HUES48 (cell line): ENCODE measurements at regions not wholly inside any gene's neighbourhood (a gene's known extent, or its start where the extent isn't known, plus 50 kb on each side); places are given as distances from the start of the nearest gene placed in this dataset.

Source experiments
- H3K27ac ChIP-seq: one replicate; pipeline ENCODE4 v1.7.0; 2013; ENCODE audit warnings: low read depth, low read length, inconsistent platforms
- H3K27me3 ChIP-seq: 2 replicates; pipeline ENCODE4 v1.6.1; 2013; ENCODE audit warnings: mild to moderate bottlenecking, low read length; ENCODE audit not compliant: control insufficient read depth, insufficient read depth
- H3K36me3 ChIP-seq: 2 replicates; pipeline ENCODE4 v1.6.1; 2013; ENCODE audit warnings: low read length; ENCODE audit not compliant: control insufficient read depth, insufficient read depth
- H3K4me1 ChIP-seq: 2 replicates; pipeline ENCODE4 v1.6.1; 2013; ENCODE audit warnings: mild to moderate bottlenecking, low read length; ENCODE audit not compliant: control insufficient read depth, insufficient read depth
- H3K4me3 ChIP-seq: 2 replicates; pipeline ENCODE4 v1.5.1; 2013; ENCODE audit warnings: mild to moderate bottlenecking, low read depth, low read length
- H3K9ac ChIP-seq: 2 replicates; pipeline ENCODE4 v1.6.1; 2013; ENCODE audit warnings: mild to moderate bottlenecking, low read depth, low read length, moderate library complexity
- H3K9me3 ChIP-seq: 2 replicates; pipeline ENCODE4 v1.6.1; 2013; ENCODE audit warnings: low read length; ENCODE audit not compliant: control insufficient read depth, insufficient read depth

DNA sequence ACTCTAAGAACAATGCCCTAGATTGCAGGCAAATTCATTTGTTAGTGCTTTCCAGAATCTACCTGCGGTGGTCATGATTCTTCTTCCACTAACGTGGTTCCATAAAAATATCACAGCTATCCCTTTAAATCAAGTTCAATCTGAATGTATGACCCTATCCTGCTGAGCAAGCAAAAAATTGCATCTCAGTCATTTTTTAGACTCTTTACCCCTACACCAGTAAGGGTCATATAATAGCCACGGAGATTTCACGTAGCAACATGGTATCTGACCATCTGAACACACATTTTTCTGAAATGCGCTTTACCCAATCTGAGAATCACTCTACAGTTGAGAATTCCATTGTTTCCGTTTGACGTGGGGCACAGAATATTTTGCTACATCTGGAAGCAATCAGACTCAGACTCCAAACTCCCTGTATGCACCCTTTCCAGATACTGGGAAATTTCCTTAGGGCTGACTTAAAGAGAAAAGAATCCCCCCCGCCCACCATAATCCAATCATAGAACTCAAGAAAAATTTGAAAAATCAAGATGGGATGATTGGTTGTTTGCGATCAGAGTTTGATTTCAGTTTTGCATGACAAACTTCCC lies 699.2 kb upstream of the ZP4 start:
- Histone ChIP-seq H3K9me3 (no peaks in the 10 kb centered on the region), H3K4me1 (no peaks in the 10 kb centered on the region), H3K9ac (no peak overlapping the region), H3K27ac (no peak overlapping the region), H3K4me3 (no peak overlapping the region), H3K27me3 (no peaks in the 10 kb centered on the region), H3K36me3 (no peaks in the 10 kb centered on the region)

DNA sequence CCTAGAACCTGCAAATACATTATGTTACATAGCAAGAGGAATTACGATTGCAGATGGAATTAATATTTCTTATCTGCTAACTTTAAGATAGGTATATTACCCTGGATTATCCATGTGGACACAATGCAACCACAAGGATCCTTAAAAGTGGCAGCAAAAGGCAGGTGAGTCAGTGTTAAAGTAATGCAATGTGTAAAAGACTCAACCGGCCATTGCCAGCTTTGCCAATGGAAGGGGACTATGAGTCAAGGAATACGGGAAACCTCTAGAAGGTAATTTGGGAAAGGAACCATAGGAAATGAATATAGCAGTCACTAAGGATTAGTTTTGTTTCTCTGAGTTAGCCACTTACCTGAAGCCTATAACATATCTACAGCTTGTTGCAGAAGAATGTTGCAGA lies 692.1 kb upstream of the ZP4 start:
- no peak overlapping the region for H3K27ac ChIP-seq
- no peak overlapping the region for H3K9ac ChIP-seq
- no peaks in the 10 kb centered on the region for H3K27me3 ChIP-seq
- no peak overlapping the region for H3K4me3 ChIP-seq
- H3K4me1 ChIP-seq: no peaks in the 10 kb centered on the region
- H3K9me3 ChIP-seq: no peaks in the 10 kb centered on the region
- H3K36me3 ChIP-seq: no peaks in the 10 kb centered on the region

DNA sequence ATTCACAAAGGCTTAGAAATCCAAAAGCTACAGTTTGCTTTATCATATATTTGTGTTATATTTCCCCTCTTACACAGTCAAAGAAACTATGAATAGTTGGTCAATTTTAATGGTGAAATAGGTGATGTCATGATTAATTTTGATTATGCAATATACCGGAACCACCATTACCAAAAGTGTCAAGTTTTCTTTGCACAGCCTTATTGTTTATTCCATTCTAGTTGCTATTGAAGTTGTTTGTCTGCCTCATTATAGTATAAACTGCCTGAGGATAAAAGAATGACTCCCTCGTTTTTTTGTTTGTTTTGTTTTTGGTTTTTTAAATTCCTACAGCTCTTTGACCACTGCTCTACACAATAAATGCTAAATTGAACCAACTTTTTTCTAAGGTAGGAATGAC lies 690.6 kb upstream of the ZP4 start:
- no peak overlapping the region for H3K4me3 ChIP-seq
- no peak overlapping the region for H3K27ac ChIP-seq
- no peaks in the 10 kb centered on the region for H3K36me3 ChIP-seq
- no peaks in the 10 kb centered on the region for H3K4me1 ChIP-seq
- no peak overlapping the region for H3K9ac ChIP-seq
- H3K27me3 ChIP-seq: no peaks in the 10 kb centered on the region
- no peaks in the 10 kb centered on the region for H3K9me3 ChIP-seq

DNA sequence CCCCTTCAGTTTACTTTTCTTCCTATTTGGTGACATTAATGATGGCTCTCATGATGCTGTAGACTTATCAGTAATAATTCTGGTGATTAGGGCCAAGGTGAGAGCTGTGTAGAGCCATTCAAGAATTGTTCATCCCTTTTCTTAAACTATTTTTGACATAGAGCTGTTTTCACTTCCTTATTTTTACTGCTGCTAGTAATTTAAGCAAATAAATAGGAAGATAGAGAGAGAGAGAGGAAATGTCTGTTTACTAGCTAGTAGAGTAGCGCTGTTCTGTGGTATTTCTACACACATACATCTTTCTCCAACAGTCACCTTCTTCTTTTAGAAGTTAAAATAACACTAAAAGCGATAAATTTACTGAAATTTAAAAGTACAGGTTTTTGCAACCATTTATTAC lies 678.0 kb upstream of the ZP4 start:
- Histone ChIP-seq H3K4me1 (no peaks in the 10 kb centered on the region), H3K9ac (no peak overlapping the region), H3K27me3 (no peaks in the 10 kb centered on the region), H3K27ac (no peak overlapping the region), H3K4me3 (no peak overlapping the region), H3K9me3 (no peaks in the 10 kb centered on the region), H3K36me3 (no peaks in the 10 kb centered on the region)

DNA sequence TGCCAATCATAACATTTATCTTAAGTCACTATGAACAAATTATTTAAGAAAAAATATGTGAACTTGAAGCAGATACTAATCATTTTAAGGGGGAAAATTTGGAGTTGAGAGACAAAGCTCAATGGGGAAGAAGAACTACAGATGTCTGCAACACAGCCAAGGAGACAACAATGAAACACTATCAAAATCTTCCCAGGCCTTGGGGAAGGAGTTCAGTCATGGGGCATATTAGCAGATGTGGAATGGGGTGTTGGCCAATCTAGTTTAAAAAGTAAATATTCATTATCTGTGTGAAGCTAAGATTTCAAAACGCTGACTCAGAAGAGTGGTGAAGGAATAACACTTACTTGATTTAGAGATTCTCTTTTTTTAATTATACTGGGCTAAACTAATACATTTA lies 671.6 kb upstream of the ZP4 start:
- Histone ChIP-seq H3K9me3 (no peaks in the 10 kb centered on the region), H3K36me3 (no peaks in the 10 kb centered on the region), H3K27me3 (no peaks in the 10 kb centered on the region), H3K9ac (no peak overlapping the region), H3K27ac (no peak overlapping the region), H3K4me1 (no peaks in the 10 kb centered on the region), H3K4me3 (no peak overlapping the region)

DNA sequence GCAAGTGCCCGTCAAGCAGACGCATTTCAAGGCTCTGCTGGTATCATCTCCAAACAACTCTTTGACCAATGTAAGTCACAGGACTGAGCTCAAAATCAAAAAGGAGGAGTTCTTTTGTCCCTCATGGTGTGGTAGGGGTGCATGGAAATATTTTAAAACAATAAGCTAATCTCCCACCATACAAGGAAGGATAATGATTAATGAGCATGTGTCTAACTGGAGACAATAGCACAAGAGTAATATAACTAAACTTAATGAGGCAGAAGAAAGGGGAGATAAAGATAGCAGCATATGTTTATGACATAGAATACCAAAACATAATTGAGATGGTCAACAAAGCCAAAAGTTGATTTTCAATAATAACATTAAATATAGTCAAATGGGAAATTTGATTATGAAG lies 668.0 kb upstream of the ZP4 start:
- no peak overlapping the region for H3K9ac ChIP-seq
- H3K27ac ChIP-seq: no peak overlapping the region
- no peaks in the 10 kb centered on the region for H3K4me1 ChIP-seq
- H3K36me3 ChIP-seq: no peaks in the 10 kb centered on the region
- no peak overlapping the region for H3K4me3 ChIP-seq
- no peaks in the 10 kb centered on the region for H3K27me3 ChIP-seq
- no peaks in the 10 kb centered on the region for H3K9me3 ChIP-seq

DNA sequence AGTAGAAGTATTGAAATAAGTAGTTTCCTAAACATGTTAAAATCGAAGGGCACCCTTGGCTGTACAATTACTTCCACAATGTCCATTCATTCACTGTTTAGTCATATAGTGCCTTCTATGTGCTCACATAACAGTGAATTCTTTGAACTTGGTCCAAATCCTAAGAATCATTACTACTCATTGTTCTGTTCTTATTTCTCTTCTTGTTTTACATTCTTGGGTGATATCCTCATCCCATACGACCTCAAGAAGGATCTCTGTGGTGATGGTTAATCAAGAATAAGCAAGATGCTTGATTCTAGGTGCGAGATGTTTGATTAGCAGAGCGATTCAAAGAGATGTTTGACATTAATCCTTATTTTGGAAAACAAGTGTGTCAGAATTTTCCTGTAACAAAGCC lies 667.4 kb upstream of the ZP4 start:
- Histone ChIP-seq H3K9me3 (no peaks in the 10 kb centered on the region), H3K4me3 (no peak overlapping the region), H3K36me3 (no peaks in the 10 kb centered on the region), H3K4me1 (no peaks in the 10 kb centered on the region), H3K9ac (no peak overlapping the region), H3K27ac (no peak overlapping the region), H3K27me3 (no peaks in the 10 kb centered on the region)

DNA sequence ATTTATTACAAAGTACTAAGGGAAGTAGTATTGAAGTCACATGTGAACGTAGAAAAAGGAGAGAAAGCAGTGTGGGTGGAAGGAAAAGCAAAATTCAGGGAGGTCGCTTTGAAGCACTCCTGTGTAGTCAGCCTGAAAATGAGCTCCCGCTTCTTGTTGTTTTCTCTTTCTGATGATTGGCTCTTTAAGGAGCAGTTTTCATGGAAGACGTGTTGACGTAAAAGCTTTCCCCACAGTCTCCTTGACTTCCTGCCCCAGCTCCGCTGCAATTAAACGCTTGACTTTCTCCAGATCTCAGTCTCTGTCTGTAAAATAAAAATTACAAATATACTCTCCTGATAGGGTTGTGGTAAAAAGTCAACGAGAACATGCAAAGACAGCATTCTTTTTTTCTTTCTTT lies 661.5 kb upstream of the ZP4 start:
- Histone ChIP-seq H3K4me1 (no peaks in the 10 kb centered on the region), H3K4me3 (no peak overlapping the region), H3K9ac (no peak overlapping the region), H3K9me3 (peaks cover 3% of the 10 kb centered on the region; the same call in 1 of the 2 replicates), H3K36me3 (no peaks in the 10 kb centered on the region), H3K27me3 (no peaks in the 10 kb centered on the region), H3K27ac (no peak overlapping the region)

DNA sequence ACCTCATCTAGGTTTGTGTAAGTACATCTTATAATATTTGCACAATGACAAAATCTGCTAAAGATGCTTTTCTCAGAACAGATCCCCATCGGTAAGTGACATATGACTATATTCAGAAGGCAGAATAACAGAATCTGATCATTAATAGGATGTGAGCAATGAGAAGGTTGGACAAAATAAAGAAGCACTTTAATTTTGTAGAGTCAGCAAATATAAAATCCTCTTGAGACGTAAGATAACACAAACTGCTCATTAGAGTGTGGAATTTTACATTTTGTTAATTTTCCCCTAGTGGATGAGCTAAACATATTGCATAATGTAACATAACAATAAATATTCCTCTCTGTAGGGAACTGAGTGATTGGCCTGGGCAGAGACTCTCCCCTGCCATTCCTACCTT lies 658.4 kb upstream of the ZP4 start:
- H3K36me3 ChIP-seq: no peaks in the 10 kb centered on the region
- no peak overlapping the region for H3K27ac ChIP-seq
- peaks cover 13% of the 10 kb centered on the region; the same call in 1 of the 2 replicates for H3K9me3 ChIP-seq
- no peaks in the 10 kb centered on the region for H3K27me3 ChIP-seq
- no peak overlapping the region for H3K9ac ChIP-seq
- no peaks in the 10 kb centered on the region for H3K4me1 ChIP-seq
- no peak overlapping the region for H3K4me3 ChIP-seq

DNA sequence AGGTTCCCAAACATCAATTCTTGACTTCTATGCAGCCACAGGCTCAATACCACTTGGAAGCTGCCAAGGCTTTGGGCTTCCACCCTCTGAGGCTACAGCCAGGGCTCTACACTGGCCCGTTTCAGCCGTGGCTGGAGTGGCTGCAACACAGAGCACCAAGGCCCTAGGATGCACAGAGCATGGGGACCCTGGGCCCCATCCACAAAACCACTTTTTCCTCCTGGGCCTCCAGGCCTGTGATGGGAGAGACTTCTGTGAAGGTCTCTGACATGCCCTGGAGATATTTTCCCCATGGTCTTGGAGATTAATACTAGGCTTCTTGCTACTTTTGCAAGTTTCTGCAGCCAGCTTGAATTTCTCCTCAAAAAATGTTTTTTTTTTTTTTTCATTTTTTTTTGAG lies 655.4 kb upstream of the ZP4 start:
- Histone ChIP-seq H3K27ac (no peak overlapping the region), H3K9ac (no peak overlapping the region), H3K4me3 (no peak overlapping the region), H3K27me3 (no peaks in the 10 kb centered on the region), H3K36me3 (no peaks in the 10 kb centered on the region), H3K9me3 (peaks cover 13% of the 10 kb centered on the region; the same call in 1 of the 2 replicates), H3K4me1 (no peaks in the 10 kb centered on the region)

DNA sequence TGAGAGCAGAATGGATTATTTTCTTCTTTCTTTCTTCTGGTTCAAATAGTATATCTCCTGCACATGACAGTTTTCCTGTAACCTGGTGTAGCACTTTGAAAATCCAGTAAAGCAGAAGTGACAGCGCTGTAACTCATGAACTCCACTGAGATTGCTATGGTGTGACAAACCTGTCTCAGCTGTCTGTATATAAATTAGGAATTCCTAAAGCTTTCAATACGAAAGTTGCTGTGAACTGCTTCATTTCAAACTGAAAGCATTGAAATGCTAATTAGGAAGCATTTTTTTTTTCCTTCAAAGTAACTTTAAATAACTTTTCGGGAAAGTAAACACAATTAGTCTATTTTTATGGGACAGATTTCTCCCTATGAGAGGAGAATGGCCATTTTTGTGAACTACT lies 646.9 kb upstream of the ZP4 start:
- no peak overlapping the region for H3K4me3 ChIP-seq
- H3K9me3 ChIP-seq: no peaks in the 10 kb centered on the region
- H3K9ac ChIP-seq: no peak overlapping the region
- H3K36me3 ChIP-seq: no peaks in the 10 kb centered on the region
- peaks cover 7% of the 10 kb centered on the region; the same call in 1 of the 2 replicates for H3K4me1 ChIP-seq
- H3K27me3 ChIP-seq: no peaks in the 10 kb centered on the region
- no peak overlapping the region for H3K27ac ChIP-seq
